ENCODE measurements at regions not wholly inside any gene's neighbourhood (a gene's known extent, or its start where the extent isn't known, plus 50 kb on each side); places are given as distances from the start of the nearest gene placed in this dataset.

DNA sequence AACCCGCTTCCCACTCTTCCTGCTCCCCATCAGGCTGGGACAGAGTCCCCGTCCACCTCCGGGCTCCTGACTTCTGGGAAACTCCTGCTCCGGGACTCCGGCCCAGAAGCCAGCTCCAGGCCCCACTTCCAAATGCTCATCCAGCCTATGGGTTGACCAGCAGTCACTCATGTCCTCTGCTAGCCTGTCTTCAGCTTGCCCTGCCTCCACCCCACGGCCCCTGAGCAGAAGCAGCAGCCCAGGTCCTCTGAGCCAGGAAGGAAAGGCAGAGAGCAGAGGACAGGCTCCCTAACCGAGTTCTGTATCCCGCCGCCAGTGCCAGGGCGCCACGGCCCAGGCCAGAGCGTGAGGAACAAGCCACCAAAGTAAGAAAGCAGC lies 86.4 kb upstream of the ID2 start:
- DNase-seq (no peak), ATAC-seq (no peak)
- H3K27ac ChIP-seq = no peak overlapping the region
- intact Hi-C loops (cut with DNase I; ENCODE audit: low total_unique reads) = no loop called here
- no peak for TF ChIP-seq CTCF (IDR thresholded peaks at IDR 0.05 in 4 of 5, conservative IDR thresholded peaks at IDR 0.05 in 1 of 5)
- no peak for TF ChIP-seq POLR2A (IDR thresholded peaks at IDR 0.05)
- in situ Hi-C loops (cut with MboI; ENCODE audit: low sequenced_read_pairs in 4 of 4) = no loop called here
- no peaks in the 10 kb centered on the region for H3K27me3 ChIP-seq
- no peak overlapping the region for H3K4me3 ChIP-seq
- no peaks in the 10 kb centered on the region for H3K4me1 ChIP-seq
- no peaks in the 10 kb centered on the region for H3K9me3 ChIP-seq
- H3K36me3 ChIP-seq = no peaks in the 10 kb centered on the region

DNA sequence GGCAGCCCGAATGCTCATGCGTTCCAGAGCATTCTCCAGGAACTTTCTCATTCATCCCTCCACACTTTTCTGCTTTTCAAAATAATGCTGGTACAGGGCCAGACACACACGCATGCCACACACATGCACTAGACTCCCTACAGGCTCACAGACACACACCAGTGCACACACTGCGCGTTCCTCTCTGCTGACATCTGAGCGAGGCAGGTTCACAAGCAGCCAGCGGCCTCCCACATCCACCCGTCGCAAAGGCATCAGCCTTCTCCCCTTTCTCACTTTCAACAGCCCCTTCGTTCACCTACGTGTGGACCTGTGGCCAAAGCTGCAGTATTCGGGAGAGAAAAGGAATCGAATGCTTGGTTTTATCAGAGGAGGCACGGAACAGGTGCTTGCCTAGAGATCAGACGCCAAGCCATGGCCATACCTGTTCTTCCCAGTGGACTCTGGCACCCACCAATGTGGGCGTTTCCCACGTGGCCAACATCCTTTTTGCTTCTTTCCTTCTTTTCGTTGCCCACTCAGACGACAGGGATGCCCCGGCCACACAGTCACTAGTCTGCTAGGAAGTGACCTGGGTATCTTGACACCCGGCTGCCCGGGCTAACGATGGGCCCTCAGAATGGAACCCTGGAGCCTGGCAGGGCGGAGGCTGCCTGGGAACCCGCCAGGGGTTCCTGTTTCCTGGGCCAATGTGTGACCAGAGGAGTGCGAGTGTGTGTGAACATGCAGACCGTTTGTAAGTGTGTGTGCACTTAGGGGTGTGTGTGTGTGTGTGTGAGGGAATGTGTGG lies 85.8 kb upstream of the ID2 start:
- ATAC-seq (no peak), DNase-seq (no peak)
- Histone ChIP-seq H3K36me3 (no peaks in the 10 kb centered on the region), H3K9me3 (no peaks in the 10 kb centered on the region), H3K27me3 (no peaks in the 10 kb centered on the region), H3K4me3 (no peak overlapping the region), H3K4me1 (no peaks in the 10 kb centered on the region), H3K27ac (no peak overlapping the region)
- intact Hi-C loops (cut with DNase I; ENCODE audit: low total_unique reads) (no loop called here), in situ Hi-C loops (cut with MboI; ENCODE audit: low sequenced_read_pairs in 4 of 4) (no loop called here)
- no peak for TF ChIP-seq POLR2A (IDR thresholded peaks at IDR 0.05)
- TF ChIP-seq CTCF (IDR thresholded peaks at IDR 0.05 in 4 of 5, conservative IDR thresholded peaks at IDR 0.05 in 1 of 5) = no peak

- intact Hi-C loops (cut with DNase I; ENCODE audit: low total_unique reads) (no loop called here), in situ Hi-C loops (cut with MboI; ENCODE audit: low sequenced_read_pairs in 4 of 4) (no loop called here)
- Histone ChIP-seq H3K27me3 (no peaks in the 10 kb centered on the region), H3K4me3 (no peak overlapping the region), H3K9me3 (no peaks in the 10 kb centered on the region), H3K27ac (no peak overlapping the region), H3K36me3 (no peaks in the 10 kb centered on the region), H3K4me1 (no peaks in the 10 kb centered on the region)
- TF ChIP-seq CTCF (IDR thresholded peaks at IDR 0.05 in 4 of 5, conservative IDR thresholded peaks at IDR 0.05 in 1 of 5) (no peak), POLR2A (IDR thresholded peaks at IDR 0.05) (no peak)
- no peak for DNase-seq
- no peak for ATAC-seq
These were observed 84.8 kb upstream of the ID2 start for GRCh38 chr2:8597094-8597493.

- ATAC-seq = no peak
- no peaks in the 10 kb centered on the region for H3K9me3 ChIP-seq
- no peak overlapping the region for H3K27ac ChIP-seq
- no peaks in the 10 kb centered on the region for H3K36me3 ChIP-seq
- DNase-seq = no peak
- intact Hi-C loops (cut with DNase I; ENCODE audit: low total_unique reads) = no loop called here
- no peak for TF ChIP-seq POLR2A (IDR thresholded peaks at IDR 0.05)
- no peak for TF ChIP-seq CTCF (IDR thresholded peaks at IDR 0.05 in 4 of 5, conservative IDR thresholded peaks at IDR 0.05 in 1 of 5)
- in situ Hi-C loops (cut with MboI; ENCODE audit: low sequenced_read_pairs in 4 of 4) = no loop called here
- no peaks in the 10 kb centered on the region for H3K4me1 ChIP-seq
- no peak overlapping the region for H3K4me3 ChIP-seq
- H3K27me3 ChIP-seq = no peaks in the 10 kb centered on the region
These were observed 84.2 kb upstream of the ID2 start for GRCh38 chr2:8597559-8598225.
